Right lobe of liver (tissue), 4 donors: ENCODE measurements at regions not wholly inside any gene's neighbourhood (a gene's known extent, or its start where the extent isn't known, plus 50 kb on each side); places are given as distances from the start of the nearest gene placed in this dataset.

Experiments used
- CTCF ChIP-seq, 4 donors: fragments of 200-600 bp in 3 of 4; fragments of 450-650 bp in 1 of 4; IDR thresholded peaks; one replicate each; pipeline versions ENCODE4 v1.5.1 to v1.8.0; 2016 to 2022; ENCODE audit warnings: antibody characterized with exemption in 4 of 4, mild to moderate bottlenecking in 2 of 4
- POLR2A ChIP-seq: fragments of 450-650 bp; IDR thresholded peaks from one replicate; pipeline ENCODE4 v1.6.1; 2017; ENCODE audit warnings: antibody characterized with exemption, mild to moderate bottlenecking
- donor health status: DM: no; HTN: no; CAD: no.
- donor health status: DM: no; HTN: no; CAD: no.
- donor health status: DM: no; HTN: yes; CAD: no.

DNA sequence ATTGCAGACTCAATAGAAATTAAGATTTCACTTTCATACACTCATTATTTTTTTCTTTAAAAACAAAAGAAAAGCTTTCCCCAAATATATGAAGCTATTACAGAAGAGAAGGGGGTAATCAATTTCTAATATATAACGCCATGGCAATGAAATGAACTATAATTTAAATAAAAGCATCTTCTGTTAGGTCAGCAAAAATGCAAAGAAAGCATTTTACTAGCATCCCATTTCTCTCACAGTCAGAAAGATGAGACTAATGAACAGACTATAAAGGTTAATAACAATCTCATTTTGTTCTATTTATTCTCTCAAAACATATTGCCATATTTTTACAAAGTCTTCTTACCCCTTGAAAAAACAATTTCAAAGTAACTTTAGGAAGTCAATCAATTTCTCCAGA lies 89.0 kb downstream of the TRIML1 start:
- TF ChIP-seq CTCF (IDR thresholded peaks at IDR 0.05) (no peak), POLR2A (no peak)
